PC-3 (cell line): ENCODE measurements at regions not wholly inside any gene's neighbourhood (a gene's known extent, or its start where the extent isn't known, plus 50 kb on each side); places are given as distances from the start of the nearest gene placed in this dataset.

Experiments
- CTCF ChIP-seq: fragments of 300-600 bp; sonication (generic); conservative IDR thresholded peaks from 2 replicates; pipeline ENCODE4 v1.5.1; 2017; ENCODE audit warnings: antibody characterized with exemption, low read depth, mild to moderate bottlenecking, low read length
- EZH2 ChIP-seq: fragments of 300-600 bp; sonication (generic); IDR thresholded peaks from one replicate; pipeline ENCODE4 v1.6.1; 2017; ENCODE audit warnings: antibody characterized with exemption, mild to moderate bottlenecking, low read length; ENCODE audit not compliant: unreplicated experiment
- EZH2phosphoT487 ChIP-seq: fragments of 300-600 bp; sonication (generic); IDR thresholded peaks from 2 replicates; pipeline ENCODE4 v1.6.1; 2018; ENCODE audit warnings: mild to moderate bottlenecking, antibody characterized with exemption, low read length, borderline replicate concordance

GRCh38 chr7:121448429-121448828 is 52.3 kb upstream of the FAM3C start:
- TF ChIP-seq CTCF (no peak), EZH2phosphoT487 (no peak), EZH2 (no peak)
